Type B pancreatic cell (in vitro differentiated cells): ENCODE measurements at regions not wholly inside any gene's neighbourhood (a gene's known extent, or its start where the extent isn't known, plus 50 kb on each side); places are given as distances from the start of the nearest gene placed in this dataset.

Experiments
- DNase-seq: peaks from one replicate; pipeline ENCODE4 v3.0.0; 2021; ENCODE audit warnings: mixed read lengths; ENCODE audit not compliant: unreplicated experiment; ENCODE audit errors: extremely low spot score
- H3K27ac Mint-ChIP-seq: 2 replicates; pipeline ENCODE4 v1.8.0; 2021; ENCODE audit warnings: mild to moderate bottlenecking, mixed read lengths
- H3K27me3 Mint-ChIP-seq: 2 replicates; pipeline ENCODE4 v1.8.0; 2021; ENCODE audit warnings: mixed read lengths
- H3K36me3 Mint-ChIP-seq: 2 replicates; pipeline ENCODE4 v1.8.0; 2021; ENCODE audit warnings: mixed read lengths
- H3K4me1 Mint-ChIP-seq: one replicate; pipeline ENCODE4 v1.8.0; 2021; ENCODE audit warnings: mixed read lengths; ENCODE audit not compliant: unreplicated experiment
- H3K4me3 Mint-ChIP-seq: 2 replicates; pipeline ENCODE4 v1.8.0; 2021; ENCODE audit warnings: mild to moderate bottlenecking, mixed read lengths
- H3K9me3 Mint-ChIP-seq: 2 replicates; pipeline ENCODE4 v1.8.0; 2021; ENCODE audit warnings: mixed read lengths
- TF ChIP-seq, protein P1 (sequence below): fragments of 200-600 bp; sonication (generic); conservative IDR thresholded peaks from 2 replicates; pipeline ENCODE4 v1.5.0; 2021; ENCODE audit warnings: antibody characterized with exemption, mild to moderate bottlenecking

DNA sequence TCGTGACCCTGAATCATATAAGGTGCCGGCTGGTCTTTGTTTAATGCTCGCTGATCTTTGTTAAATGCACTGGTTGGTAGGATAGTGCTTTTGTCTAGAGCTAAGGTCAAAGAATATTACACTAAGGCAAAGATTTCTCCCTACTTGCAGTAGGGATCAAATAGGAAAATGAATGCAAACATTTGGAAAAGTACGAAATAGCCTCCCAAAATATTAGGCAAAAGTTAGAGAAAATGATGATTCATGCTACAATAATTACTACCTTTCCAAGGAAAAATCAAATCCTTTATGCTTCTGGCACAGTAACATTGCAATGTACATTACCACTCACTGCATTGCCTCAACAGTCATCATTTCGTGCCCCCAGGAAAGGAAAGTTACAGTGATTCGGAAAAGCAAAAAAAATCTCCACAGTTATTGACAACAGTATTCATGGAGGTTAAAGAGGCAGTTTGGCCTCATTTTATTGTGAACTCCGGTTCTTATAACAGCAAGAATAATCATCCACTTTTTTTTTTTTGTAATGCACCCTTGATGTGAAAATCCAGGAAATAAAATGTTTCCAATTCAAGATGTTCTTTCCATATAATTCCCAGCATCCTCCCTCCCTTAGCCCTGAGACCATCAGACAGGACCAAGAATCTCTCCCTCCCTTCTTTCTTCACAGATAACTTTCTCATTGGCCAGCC is 61.7 kb upstream of the ZMYND8 start:
- no peak overlapping the region for H3K27ac Mint-ChIP-seq

DNA sequence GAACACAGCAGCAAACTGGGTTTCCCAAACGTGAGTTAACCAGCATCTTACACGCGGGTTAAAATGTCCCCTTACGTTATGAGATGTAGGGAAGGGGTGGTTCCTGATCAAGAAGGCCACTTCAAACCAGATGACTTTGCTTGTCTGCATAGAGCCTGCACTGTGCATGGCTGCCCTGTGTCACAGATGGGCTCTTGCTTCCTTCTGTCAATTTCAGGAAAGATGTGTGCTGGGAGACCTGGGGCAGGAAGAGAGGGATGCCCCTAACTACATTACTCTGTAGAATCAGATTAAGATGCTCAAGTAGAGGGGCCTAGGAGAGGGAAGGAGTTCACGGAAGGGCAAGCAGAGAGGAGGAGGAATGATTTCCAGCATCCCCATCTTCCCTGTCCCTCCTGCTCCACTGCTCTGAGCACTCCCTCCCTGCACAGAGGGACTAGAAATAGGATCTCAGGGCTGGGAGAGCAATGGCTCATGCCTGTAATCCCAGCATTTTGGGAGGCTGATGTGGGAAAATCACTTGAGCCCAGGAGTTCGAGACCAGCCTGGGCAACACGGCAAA is 63.5 kb upstream of the ZMYND8 start:
- H3K4me3 Mint-ChIP-seq, result no peak overlapping the region

More for the DNA sequence above, 61.7 kb upstream of the ZMYND8 start:
- TF ChIP-seq, protein P1, sequence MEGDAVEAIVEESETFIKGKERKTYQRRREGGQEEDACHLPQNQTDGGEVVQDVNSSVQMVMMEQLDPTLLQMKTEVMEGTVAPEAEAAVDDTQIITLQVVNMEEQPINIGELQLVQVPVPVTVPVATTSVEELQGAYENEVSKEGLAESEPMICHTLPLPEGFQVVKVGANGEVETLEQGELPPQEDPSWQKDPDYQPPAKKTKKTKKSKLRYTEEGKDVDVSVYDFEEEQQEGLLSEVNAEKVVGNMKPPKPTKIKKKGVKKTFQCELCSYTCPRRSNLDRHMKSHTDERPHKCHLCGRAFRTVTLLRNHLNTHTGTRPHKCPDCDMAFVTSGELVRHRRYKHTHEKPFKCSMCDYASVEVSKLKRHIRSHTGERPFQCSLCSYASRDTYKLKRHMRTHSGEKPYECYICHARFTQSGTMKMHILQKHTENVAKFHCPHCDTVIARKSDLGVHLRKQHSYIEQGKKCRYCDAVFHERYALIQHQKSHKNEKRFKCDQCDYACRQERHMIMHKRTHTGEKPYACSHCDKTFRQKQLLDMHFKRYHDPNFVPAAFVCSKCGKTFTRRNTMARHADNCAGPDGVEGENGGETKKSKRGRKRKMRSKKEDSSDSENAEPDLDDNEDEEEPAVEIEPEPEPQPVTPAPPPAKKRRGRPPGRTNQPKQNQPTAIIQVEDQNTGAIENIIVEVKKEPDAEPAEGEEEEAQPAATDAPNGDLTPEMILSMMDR, result no peak
- H3K4me1 Mint-ChIP-seq, result peaks cover 13% of the 10 kb centered on the region
- H3K9me3 Mint-ChIP-seq, result no peaks in the 10 kb centered on the region
- H3K36me3 Mint-ChIP-seq, result no peaks in the 10 kb centered on the region
- no peak for DNase-seq
- no peak overlapping the region for H3K4me3 Mint-ChIP-seq
- no peaks in the 10 kb centered on the region for H3K27me3 Mint-ChIP-seq

DNA sequence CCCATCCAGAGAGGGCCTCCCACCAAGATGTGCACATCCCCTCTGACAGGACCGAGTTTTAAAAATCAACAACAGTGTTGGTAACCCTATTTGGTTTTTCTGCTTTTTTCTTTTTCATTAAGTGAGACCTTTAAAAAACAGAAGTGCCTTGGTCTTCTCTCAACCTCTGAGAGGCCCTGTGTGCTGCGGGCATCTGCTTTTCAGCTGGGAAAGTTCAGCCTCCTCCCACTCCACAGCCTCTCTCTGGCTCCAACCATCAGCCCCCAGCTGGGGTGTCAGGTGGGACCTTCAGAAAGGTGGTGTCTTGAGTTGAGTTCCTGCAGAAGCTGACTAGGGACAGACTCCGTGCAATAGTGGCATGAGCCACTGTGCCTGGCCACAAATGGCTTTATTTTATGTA is 64.6 kb upstream of the ZMYND8 start:
- Mint-ChIP-seq H3K27ac (no peak overlapping the region), H3K9me3 (no peaks in the 10 kb centered on the region), H3K36me3 (no peaks in the 10 kb centered on the region), H3K4me3 (no peak overlapping the region), H3K27me3 (no peaks in the 10 kb centered on the region), H3K4me1 (peaks cover 18% of the 10 kb centered on the region)
- no peak for DNase-seq
- TF ChIP-seq, protein P1, result no peak

More for the DNA sequence above, 63.5 kb upstream of the ZMYND8 start:
- TF ChIP-seq, protein P1, result no peak
- no peaks in the 10 kb centered on the region for H3K27me3 Mint-ChIP-seq
- peaks cover 18% of the 10 kb centered on the region for H3K4me1 Mint-ChIP-seq
- H3K36me3 Mint-ChIP-seq, result no peaks in the 10 kb centered on the region
- no peaks in the 10 kb centered on the region for H3K9me3 Mint-ChIP-seq
- DNase-seq, result no peak
- peak overlapping the region; percentile 36 for H3K27ac Mint-ChIP-seq

DNA sequence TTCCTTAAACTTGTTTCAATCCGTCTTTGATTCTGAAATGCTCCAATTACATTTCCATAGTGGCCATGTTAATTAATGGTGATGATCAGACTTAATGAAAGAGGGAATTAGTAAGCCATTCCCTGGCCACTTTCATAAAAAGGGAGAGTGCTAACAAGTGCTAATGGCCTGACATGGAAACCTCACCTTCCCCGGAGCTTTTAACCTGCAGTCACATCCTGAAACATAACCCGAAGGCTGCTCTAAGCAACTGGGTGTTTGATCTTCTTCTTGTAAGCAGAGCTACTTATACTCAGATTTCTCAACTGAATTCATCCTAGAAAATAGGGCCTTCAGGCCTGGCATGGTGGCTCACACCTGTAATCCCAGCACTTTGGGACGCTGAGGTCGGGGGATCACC is 67.1 kb upstream of the ZMYND8 start:
- Mint-ChIP-seq H3K4me3 (no peak overlapping the region), H3K36me3 (no peaks in the 10 kb centered on the region), H3K27me3 (no peaks in the 10 kb centered on the region), H3K27ac (peak overlapping the region; percentile 22), H3K9me3 (no peaks in the 10 kb centered on the region), H3K4me1 (peaks cover 9% of the 10 kb centered on the region)
- TF ChIP-seq, protein P1, result no peak
- no peak for DNase-seq

- Mint-ChIP-seq H3K9me3 (no peaks in the 10 kb centered on the region), H3K27me3 (no peaks in the 10 kb centered on the region), H3K36me3 (no peaks in the 10 kb centered on the region), H3K4me3 (no peak overlapping the region), H3K27ac (no peak overlapping the region), H3K4me1 (peaks cover 4% of the 10 kb centered on the region)
- TF ChIP-seq, protein P1, result no peak
- no peak for DNase-seq
Observed at GRCh38 chr20:47427067-47427466, 70.6 kb upstream of the ZMYND8 start.
